ENCODE measurements at regions not wholly inside any gene's neighbourhood (a gene's known extent, or its start where the extent isn't known, plus 50 kb on each side); places are given as distances from the start of the nearest gene placed in this dataset.

DNA sequence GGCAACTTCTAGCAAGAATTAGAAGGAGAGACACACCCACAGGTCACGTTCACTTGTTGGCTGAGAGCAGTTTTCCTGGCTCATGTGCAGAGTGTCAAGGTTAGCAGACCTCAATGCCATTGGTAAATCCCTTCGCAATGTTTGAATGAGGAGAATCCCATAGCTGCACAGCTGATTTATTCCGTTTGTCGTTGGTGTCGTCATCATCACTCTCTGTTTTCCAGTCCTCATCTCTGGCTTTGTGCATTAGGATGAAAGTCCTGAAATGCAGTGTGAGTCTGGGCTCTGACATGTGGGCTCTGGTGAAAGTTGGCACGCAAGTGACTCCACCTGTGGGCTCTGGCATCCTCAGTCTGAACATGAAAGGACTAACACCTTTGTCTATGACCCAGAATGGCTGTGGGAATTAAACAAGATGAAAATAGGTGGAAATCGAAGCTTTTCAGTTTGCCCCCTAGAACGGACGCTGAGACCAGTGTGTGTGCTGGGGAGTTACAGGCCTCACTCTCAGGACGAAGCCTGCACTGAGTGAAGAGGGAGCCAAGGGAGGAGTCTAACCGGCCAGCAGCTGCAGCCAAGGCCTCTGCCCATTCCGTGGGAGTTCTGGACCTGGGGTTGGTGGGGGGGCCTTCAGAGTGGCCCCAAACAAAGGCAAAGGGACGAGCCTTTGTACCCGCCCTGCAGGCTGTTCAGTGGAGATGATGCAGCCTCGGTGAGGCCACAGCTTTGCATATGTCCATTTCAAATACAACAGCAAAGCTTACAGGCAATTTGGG, 74.8 kb upstream of the ZNF516 start:
- no peak overlapping the region for H3K4me3 Mint-ChIP-seq
- peaks cover 3% of the 10 kb centered on the region for H3K27me3 Mint-ChIP-seq
- no peak overlapping the region for H3K27ac Mint-ChIP-seq
- no peaks in the 10 kb centered on the region for H3K9me3 Mint-ChIP-seq
- H3K36me3 Mint-ChIP-seq: no peaks in the 10 kb centered on the region
- H3K4me1 Mint-ChIP-seq: no peaks in the 10 kb centered on the region

DNA sequence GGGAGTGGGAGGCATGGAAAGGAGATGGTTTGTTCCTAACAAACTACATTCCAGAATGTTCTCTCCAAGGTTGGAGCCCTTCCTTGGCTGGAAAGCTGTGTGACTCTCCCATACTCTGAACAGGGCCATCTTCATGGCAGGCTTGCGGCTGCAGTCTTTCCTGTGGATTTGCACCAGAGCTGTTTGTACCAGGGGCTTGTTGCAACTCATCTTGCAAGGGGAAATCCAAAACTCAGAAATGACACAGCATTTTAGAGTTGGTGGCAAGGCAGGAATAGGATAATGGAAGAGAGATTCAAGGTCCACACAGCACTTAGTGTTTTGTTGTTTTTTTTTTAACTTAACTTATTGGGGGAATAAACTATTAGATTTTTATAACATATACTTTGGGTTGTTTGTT, 73.7 kb upstream of the ZNF516 start:
- Mint-ChIP-seq H3K9me3 (no peaks in the 10 kb centered on the region), H3K4me1 (no peaks in the 10 kb centered on the region), H3K27me3 (peaks cover 6% of the 10 kb centered on the region), H3K27ac (no peak overlapping the region), H3K4me3 (no peak overlapping the region), H3K36me3 (no peaks in the 10 kb centered on the region)

DNA sequence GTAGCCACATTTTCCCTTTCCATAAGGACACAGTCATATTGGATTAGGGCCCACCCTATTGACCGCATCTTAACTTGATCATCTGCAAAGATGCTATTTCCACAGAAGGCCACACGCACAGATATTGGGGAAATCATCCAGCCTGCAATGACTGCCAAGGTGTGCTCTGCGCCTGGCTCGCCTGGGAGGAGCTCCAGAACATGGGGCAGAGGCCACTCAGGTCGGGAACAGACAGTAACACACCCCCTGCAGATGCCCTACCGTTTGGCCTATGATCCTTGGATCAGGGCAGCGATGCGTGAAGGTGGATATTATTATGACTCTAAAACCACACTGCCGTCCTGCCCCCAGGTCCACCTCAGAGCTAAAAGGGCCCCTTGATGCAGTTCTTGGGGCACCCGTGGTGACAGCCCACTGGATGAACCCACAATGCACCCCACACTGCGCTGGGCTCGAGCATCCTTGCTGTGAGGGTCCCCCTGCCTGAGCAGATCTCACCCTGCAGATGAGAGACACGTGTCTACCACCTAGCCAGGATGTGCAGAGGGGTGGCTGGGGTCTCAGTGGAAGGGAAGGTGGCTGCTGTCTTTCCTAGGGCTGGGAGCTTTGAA, 72.9 kb upstream of the ZNF516 start:
- Mint-ChIP-seq H3K4me1 (no peaks in the 10 kb centered on the region), H3K36me3 (no peaks in the 10 kb centered on the region), H3K4me3 (no peak overlapping the region), H3K9me3 (no peaks in the 10 kb centered on the region), H3K27me3 (peaks cover 6% of the 10 kb centered on the region), H3K27ac (no peak overlapping the region)

DNA sequence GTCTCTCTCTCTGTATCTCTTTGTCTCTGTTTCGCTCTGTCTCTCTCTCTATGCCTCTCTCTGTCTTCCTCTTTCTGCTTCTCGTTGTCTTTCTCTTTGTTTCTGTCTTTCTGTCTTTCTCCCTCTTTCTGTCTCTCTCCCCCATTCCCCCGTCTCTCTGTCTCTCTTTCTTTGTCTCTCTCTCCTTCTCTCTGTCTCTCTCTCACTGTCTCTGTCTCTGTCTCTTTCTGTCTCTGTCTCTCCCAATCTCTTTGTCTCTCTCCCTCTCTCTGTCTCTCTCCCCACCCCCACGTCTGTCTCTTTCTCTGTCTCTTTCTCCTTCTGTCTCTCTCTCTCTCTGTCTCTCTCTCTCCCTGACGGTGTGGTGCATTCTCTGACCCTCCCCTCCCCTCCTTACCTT, 71.9 kb upstream of the ZNF516 start:
- Mint-ChIP-seq H3K9me3 (no peaks in the 10 kb centered on the region), H3K36me3 (no peaks in the 10 kb centered on the region), H3K4me1 (no peaks in the 10 kb centered on the region), H3K27ac (no peak overlapping the region), H3K4me3 (no peak overlapping the region), H3K27me3 (peaks cover 8% of the 10 kb centered on the region)

DNA sequence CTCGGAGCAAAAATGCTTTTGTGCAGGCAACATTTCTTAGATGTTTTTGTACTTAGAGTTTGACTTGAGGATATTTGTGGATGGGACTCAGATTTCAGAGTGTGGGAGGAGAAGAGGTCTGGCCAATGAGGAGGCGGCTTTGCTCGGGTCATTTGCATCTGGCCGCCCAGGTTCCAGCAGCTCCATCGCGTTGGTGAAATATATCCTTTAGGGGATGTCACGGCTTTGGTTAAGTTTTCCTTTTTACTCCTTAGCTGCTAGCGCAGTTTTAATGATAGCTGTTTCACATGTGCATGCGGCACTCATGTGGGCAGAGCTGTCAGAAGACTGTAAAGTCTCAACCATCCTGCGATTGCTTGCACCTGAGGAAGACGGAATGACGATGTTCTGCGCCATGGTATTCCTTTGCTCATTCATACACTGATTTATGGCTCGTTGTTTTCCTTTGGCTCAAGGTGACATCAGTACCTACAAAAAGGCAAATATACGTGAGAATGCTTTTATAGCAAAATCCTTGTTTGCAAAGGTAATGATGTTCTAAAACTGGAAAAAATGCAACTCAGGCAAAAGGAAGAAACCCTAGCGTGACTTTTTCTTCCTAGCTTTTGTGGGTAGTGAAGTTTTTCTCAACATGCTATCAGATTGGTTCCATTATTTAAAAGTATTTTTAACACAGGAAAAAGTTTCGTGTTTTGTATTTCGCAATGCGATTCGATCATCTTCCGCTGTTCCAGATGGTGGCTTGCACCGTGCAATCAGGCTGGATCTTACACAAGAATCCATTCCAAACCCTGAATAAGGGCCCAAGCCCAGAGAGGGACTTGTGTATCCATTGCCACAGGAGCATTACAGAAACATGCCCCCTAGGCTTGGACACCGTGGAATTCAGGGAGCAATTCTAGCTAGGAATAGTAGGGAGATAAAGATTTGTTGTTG, 70.5 kb upstream of the ZNF516 start:
- H3K4me1 Mint-ChIP-seq: no peaks in the 10 kb centered on the region
- no peak overlapping the region for H3K27ac Mint-ChIP-seq
- no peaks in the 10 kb centered on the region for H3K9me3 Mint-ChIP-seq
- peaks cover 8% of the 10 kb centered on the region for H3K27me3 Mint-ChIP-seq
- H3K36me3 Mint-ChIP-seq: no peaks in the 10 kb centered on the region
- H3K4me3 Mint-ChIP-seq: no peak overlapping the region

DNA sequence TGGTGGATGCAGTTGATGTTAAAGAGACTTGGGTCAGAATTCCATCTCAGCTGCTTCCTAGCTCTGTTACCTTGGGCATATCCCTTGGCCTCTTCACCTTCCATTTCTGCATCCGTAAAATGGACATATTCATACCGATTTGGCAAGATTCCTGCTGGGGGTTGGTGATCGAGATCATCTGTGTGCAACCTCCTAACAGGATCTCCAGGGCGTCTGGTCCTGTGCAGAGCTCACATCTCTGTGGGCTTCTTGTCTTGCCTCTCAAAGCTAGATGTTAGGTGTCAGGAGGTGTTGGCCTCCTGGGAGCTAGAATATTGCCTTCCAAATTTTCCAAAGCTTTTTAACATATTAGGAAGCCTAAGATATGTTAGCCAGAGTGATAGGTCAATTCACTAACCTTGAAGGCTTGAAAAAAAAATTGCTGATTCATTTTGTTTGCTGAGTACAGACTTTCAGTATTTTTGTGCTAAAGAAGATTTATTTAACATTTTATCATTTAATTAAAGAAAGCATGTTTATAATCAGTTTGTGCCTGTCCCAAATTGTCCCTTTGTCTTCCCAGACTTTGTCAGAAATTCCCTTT, 69.7 kb upstream of the ZNF516 start:
- Mint-ChIP-seq H3K36me3 (no peaks in the 10 kb centered on the region), H3K9me3 (no peaks in the 10 kb centered on the region), H3K4me3 (no peak overlapping the region), H3K27me3 (peaks cover 10% of the 10 kb centered on the region), H3K4me1 (no peaks in the 10 kb centered on the region), H3K27ac (no peak overlapping the region)

DNA sequence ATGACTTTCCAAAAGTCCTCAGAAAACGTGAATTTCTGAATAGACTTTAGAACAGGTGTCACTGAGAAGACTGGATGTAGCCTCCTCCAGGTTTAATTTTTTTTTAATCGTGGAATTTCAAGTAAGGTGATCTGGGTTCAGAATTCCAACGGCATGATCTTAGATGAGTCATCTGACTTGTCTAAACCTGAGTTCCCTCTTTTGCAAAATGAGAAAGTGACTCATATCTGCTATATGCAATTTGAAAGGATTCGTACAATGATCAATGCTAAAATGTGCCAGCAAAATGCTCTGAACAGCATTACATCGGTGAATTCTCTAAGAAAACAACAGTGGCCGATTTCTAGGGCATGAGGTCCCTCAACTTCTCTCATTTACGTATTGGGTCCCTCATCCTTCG, 69.1 kb upstream of the ZNF516 start:
- H3K4me3 Mint-ChIP-seq: no peak overlapping the region
- no peaks in the 10 kb centered on the region for H3K9me3 Mint-ChIP-seq
- peaks cover 10% of the 10 kb centered on the region for H3K27me3 Mint-ChIP-seq
- H3K4me1 Mint-ChIP-seq: no peaks in the 10 kb centered on the region
- H3K36me3 Mint-ChIP-seq: no peaks in the 10 kb centered on the region
- H3K27ac Mint-ChIP-seq: no peak overlapping the region

DNA sequence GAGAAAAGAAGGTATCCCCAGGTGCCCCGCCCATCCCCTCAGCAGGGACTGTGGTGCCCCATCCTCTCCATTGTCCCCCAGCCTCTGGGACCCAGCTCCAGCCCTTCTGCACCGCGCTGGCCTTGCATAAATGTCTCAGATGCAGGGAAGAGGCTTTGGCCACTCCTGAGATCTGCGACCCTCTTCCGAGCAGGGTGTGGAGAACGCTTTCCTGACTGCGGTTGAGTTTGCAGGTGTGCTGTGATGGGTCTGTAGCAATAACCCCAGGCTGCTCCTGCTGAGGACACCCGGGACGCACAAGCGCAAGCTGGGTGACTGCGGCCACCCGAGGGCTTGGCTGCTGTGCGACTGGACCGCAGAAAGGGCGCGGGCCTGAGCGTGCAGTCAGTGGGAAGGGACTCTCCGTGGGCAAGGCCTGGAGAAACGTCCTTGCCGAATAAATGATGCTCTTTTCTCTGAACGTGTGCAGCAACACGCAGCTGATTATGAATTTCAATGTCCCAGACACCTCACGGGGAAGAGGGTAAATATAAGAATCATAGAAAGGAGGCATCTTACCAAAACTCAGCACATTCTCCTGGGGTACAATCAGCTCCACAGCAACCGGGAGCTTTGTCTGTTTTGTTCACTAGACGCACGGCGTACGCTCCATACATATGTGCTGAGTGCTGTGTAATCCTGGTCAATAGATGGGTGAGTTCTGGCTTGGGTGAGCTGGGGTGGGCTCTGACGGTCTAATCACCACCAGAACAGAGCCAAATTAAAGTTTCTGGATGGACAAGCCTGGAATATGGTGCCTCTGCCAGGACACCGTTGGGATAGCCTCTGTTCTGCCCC, 67.5 kb upstream of the ZNF516 start:
- H3K36me3 Mint-ChIP-seq: no peaks in the 10 kb centered on the region
- H3K4me1 Mint-ChIP-seq: no peaks in the 10 kb centered on the region
- H3K27ac Mint-ChIP-seq: no peak overlapping the region
- peaks cover 10% of the 10 kb centered on the region for H3K27me3 Mint-ChIP-seq
- H3K4me3 Mint-ChIP-seq: no peak overlapping the region
- no peaks in the 10 kb centered on the region for H3K9me3 Mint-ChIP-seq

DNA sequence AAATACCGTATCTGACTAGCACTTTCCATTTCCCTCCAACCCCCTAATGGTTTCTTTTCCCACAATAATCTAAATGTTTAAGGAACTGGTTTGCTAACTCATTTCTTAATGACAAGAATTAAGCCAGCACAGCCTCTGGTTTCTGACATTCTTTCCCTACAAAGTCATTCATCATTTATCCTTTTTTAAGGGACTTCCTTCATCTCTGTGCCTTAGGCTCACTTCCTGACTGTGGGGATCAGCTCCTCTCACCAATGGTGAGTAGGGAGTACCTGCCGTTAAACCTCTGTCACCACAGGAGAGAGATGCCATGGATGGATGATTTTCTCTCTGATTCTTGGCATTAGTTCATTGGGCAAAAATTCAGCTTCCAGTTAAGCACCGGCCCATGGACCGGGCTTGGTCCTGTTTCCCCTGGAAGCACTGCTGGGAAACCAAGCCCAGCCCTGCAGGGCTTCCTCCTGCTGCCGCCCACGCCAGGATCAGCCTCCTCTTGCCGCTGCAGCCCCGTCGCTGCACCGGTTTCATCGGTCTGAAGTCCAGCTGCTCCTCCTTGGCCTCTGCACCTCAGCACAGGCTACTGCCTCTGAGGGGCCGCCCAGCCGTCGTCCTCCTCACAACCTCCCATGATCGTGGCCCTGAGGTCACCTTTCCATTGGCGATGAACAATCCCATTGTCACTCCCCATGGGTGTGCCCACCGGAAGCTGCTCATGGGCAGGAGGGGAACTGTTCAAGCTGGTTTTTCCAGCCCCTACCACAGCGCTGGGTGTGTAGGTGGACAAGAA, 64.0 kb upstream of the ZNF516 start:
- Mint-ChIP-seq H3K27ac (no peak overlapping the region), H3K4me3 (no peak overlapping the region), H3K9me3 (no peaks in the 10 kb centered on the region), H3K27me3 (peaks cover 5% of the 10 kb centered on the region), H3K4me1 (no peaks in the 10 kb centered on the region), H3K36me3 (no peaks in the 10 kb centered on the region)

DNA sequence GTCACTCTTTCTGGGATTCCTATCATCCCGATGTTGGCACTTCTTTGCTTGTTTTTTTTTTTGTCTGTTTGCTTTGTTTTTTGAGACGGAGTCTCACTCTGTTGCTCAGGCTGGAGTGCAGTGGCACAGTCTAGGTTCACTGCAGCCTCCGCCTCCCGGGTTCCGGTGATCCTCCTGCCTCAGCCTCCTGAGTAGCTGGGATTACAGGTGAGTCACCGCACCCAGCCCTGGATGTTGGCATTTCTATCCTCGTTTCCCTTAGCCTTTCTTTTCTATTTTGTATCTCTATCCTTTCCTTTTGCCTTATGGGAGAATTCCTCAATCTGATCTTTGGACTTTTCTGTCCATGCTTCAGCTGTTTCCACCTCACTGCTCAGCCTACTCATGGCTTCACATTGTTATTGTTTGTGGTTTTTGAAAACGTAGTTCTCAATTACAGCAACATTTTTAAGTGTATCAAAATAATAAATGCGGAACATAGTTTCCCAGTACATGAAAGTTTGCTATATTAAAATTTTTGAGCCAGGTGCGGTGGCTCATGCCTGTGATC, 62.1 kb upstream of the ZNF516 start:
- Mint-ChIP-seq H3K4me1 (no peaks in the 10 kb centered on the region), H3K36me3 (no peaks in the 10 kb centered on the region), H3K27me3 (peaks cover 4% of the 10 kb centered on the region), H3K27ac (no peak overlapping the region), H3K4me3 (no peak overlapping the region), H3K9me3 (no peaks in the 10 kb centered on the region)

DNA sequence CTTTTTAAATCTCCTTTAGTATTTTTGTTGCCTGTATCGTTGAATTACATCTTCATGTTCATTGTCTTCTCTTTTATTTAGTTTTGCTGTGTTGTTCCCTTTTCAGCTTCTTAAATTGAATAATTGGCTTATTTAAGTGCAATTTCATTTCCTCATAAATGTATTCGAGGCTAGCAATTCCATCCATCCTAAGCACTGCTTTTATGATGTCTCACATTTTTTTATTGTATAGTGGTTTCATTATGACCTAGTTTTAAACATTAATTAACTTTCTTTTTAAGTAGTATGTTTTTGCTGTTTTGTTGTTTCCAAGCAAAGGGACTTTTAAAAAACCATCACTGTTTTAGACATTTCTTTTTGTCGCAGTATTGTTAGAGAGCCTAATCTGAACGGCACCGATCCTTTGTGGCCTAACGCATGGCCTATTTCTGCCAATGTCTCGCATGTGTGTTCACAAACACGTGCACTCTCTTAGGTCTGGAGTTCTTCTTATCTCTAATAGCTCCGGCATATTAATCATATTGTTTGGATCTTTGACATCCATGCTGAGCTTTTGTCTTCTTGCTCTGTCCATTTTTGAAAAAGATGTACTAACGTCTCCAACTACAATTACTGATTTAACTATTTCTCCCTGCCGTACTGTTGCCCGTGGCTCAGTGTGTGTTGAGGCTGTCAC, 59.6 kb upstream of the ZNF516 start:
- Mint-ChIP-seq H3K36me3 (no peaks in the 10 kb centered on the region), H3K9me3 (no peaks in the 10 kb centered on the region), H3K27ac (no peak overlapping the region), H3K4me3 (no peak overlapping the region), H3K27me3 (peaks cover 3% of the 10 kb centered on the region), H3K4me1 (no peaks in the 10 kb centered on the region)

DNA sequence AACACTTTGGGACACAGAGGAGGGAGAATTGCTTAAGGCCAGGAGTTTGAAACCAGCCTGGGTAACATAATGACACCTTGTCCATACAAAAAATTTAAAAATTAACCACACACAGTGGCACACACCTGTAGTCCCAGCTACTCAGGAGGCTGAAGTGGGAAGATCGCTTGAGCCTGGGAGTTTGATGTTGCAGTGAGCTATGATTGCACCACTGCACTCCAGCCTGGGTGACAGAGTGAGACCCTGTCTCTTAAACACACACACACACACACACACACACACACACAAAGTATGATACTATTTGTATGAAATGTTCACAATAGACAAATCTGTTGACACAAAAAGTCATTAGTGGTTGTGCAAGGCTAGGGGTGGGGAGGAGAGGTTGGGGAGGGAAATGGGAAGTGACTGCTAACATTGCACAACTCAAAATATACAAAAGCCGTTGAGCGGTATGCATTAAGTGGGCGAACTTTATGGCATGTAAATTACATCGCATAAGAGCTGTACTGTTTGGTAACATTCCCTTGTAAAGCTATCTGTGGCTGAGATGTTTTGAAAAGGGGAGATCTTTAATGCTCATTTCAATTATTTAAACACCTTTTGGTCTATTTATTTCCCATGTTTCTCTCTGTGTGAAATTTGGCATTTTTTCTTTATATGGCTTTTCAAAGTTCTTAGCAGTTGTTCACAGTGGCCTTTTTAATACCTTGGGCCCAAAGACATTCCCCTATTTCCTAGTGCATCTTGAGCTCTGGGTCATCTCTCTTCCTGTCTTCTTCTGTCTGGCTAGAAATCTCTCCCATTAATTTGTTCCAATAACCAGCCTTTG, 58.9 kb upstream of the ZNF516 start:
- Mint-ChIP-seq H3K4me1 (no peaks in the 10 kb centered on the region), H3K36me3 (peaks cover 1% of the 10 kb centered on the region), H3K4me3 (no peak overlapping the region), H3K27me3 (peaks cover 3% of the 10 kb centered on the region), H3K9me3 (no peaks in the 10 kb centered on the region), H3K27ac (no peak overlapping the region)

DNA sequence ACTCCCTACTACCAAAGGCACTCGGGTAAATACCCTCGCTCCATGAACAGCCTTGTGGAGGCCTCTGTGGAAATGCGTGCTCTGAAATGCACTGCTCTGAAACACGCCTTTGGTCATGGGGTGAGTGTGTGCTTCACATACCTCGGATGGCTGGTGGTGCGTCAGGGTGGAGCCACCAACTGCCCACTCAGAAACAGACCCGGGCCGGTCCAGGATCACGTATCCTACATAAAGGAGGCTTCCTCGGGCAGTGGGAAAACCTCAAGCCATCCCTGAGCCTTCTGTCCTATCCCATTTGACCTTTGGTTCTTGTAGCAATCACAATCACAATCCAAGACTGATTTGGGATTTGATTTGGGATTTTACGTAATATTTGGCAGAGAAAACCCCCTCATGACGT, 53.5 kb upstream of the ZNF516 start:
- Mint-ChIP-seq H3K27me3 (peaks cover 3% of the 10 kb centered on the region), H3K9me3 (no peaks in the 10 kb centered on the region), H3K36me3 (peaks cover 1% of the 10 kb centered on the region), H3K27ac (no peak overlapping the region), H3K4me3 (no peak overlapping the region), H3K4me1 (no peaks in the 10 kb centered on the region)

All from activated naive CD4-positive, alpha-beta T cell treated with anti-CD3 and anti-CD28 coated beads, Interleukin-2, amount 50 U/mL, for 24 hours (primary cell).